ENCODE measurements at regions not wholly inside any gene's neighbourhood (a gene's known extent, or its start where the extent isn't known, plus 50 kb on each side); places are given as distances from the start of the nearest gene placed in this dataset.

- Histone ChIP-seq H3K27ac (ENCODE audit: low read depth, low read length) (no peak overlapping the region), H3K4me1 (ENCODE audit: control insufficient read depth, insufficient read depth, low read length) (no peaks in the 10 kb centered on the region; the same call in 1 of the 2 replicates), H3K27me3 (ENCODE audit: control insufficient read depth, insufficient read depth, low read length) (no peaks in the 10 kb centered on the region), H3K36me3 (ENCODE audit: control insufficient read depth, insufficient read depth, low read length) (no peaks in the 10 kb centered on the region), H3K9me3 (ENCODE audit: control insufficient read depth, insufficient read depth, low read depth, low read length) (no peaks in the 10 kb centered on the region), H3K9ac (ENCODE audit: low read length) (no peak overlapping the region), H3K4me3 (ENCODE audit: low read depth, low read length) (no peak overlapping the region)
Measured at GRCh38 chr12:59076622-59077021, 156.3 kb upstream of the LRIG3 start.

GRCh38 chr12:59075968-59076490, 155.7 kb upstream of the LRIG3 start:
- Histone ChIP-seq H3K36me3 (ENCODE audit: control insufficient read depth, insufficient read depth, low read length) (no peaks in the 10 kb centered on the region), H3K4me3 (ENCODE audit: low read depth, low read length) (no peak overlapping the region), H3K4me1 (ENCODE audit: control insufficient read depth, insufficient read depth, low read length) (no peaks in the 10 kb centered on the region; the same call in 1 of the 2 replicates), H3K9ac (ENCODE audit: low read length) (no peak overlapping the region), H3K9me3 (ENCODE audit: control insufficient read depth, insufficient read depth, low read depth, low read length) (no peaks in the 10 kb centered on the region), H3K27me3 (ENCODE audit: control insufficient read depth, insufficient read depth, low read length) (no peaks in the 10 kb centered on the region), H3K27ac (ENCODE audit: low read depth, low read length) (no peak overlapping the region)

GRCh38 chr12:59075141-59075540, 154.8 kb upstream of the LRIG3 start:
- H3K9ac ChIP-seq (ENCODE audit: low read length): no peak overlapping the region
- H3K9me3 ChIP-seq (ENCODE audit: control insufficient read depth, insufficient read depth, low read depth, low read length): no peaks in the 10 kb centered on the region
- no peaks in the 10 kb centered on the region; the same call in 1 of the 2 replicates for H3K4me1 ChIP-seq (ENCODE audit: control insufficient read depth, insufficient read depth, low read length)
- no peak overlapping the region for H3K4me3 ChIP-seq (ENCODE audit: low read depth, low read length)
- H3K36me3 ChIP-seq (ENCODE audit: control insufficient read depth, insufficient read depth, low read length): no peaks in the 10 kb centered on the region
- H3K27ac ChIP-seq (ENCODE audit: low read depth, low read length): no peak overlapping the region
- H3K27me3 ChIP-seq (ENCODE audit: control insufficient read depth, insufficient read depth, low read length): no peaks in the 10 kb centered on the region

GRCh38 chr12:59070322-59070933, 150.1 kb upstream of the LRIG3 start:
- H3K27me3 ChIP-seq (ENCODE audit: control insufficient read depth, insufficient read depth, low read length): no peaks in the 10 kb centered on the region
- no peak overlapping the region for H3K9ac ChIP-seq (ENCODE audit: low read length)
- no peak overlapping the region for H3K27ac ChIP-seq (ENCODE audit: low read depth, low read length)
- no peaks in the 10 kb centered on the region for H3K9me3 ChIP-seq (ENCODE audit: control insufficient read depth, insufficient read depth, low read depth, low read length)
- H3K4me1 ChIP-seq (ENCODE audit: control insufficient read depth, insufficient read depth, low read length): no peaks in the 10 kb centered on the region
- no peaks in the 10 kb centered on the region for H3K36me3 ChIP-seq (ENCODE audit: control insufficient read depth, insufficient read depth, low read length)
- no peak overlapping the region for H3K4me3 ChIP-seq (ENCODE audit: low read depth, low read length)

GRCh38 chr12:59069516-59069915, 149.2 kb upstream of the LRIG3 start:
- H3K4me3 ChIP-seq (ENCODE audit: low read depth, low read length): no peak overlapping the region
- H3K27me3 ChIP-seq (ENCODE audit: control insufficient read depth, insufficient read depth, low read length): no peaks in the 10 kb centered on the region
- no peaks in the 10 kb centered on the region for H3K36me3 ChIP-seq (ENCODE audit: control insufficient read depth, insufficient read depth, low read length)
- no peak overlapping the region for H3K27ac ChIP-seq (ENCODE audit: low read depth, low read length)
- H3K9me3 ChIP-seq (ENCODE audit: control insufficient read depth, insufficient read depth, low read depth, low read length): no peaks in the 10 kb centered on the region
- no peaks in the 10 kb centered on the region for H3K4me1 ChIP-seq (ENCODE audit: control insufficient read depth, insufficient read depth, low read length)
- no peak overlapping the region for H3K9ac ChIP-seq (ENCODE audit: low read length)

GRCh38 chr12:59068436-59068835, 148.1 kb upstream of the LRIG3 start:
- Histone ChIP-seq H3K27ac (ENCODE audit: low read depth, low read length) (no peak overlapping the region), H3K36me3 (ENCODE audit: control insufficient read depth, insufficient read depth, low read length) (no peaks in the 10 kb centered on the region), H3K27me3 (ENCODE audit: control insufficient read depth, insufficient read depth, low read length) (no peaks in the 10 kb centered on the region), H3K9ac (ENCODE audit: low read length) (no peak overlapping the region), H3K4me3 (ENCODE audit: low read depth, low read length) (no peak overlapping the region), H3K4me1 (ENCODE audit: control insufficient read depth, insufficient read depth, low read length) (no peaks in the 10 kb centered on the region), H3K9me3 (ENCODE audit: control insufficient read depth, insufficient read depth, low read depth, low read length) (no peaks in the 10 kb centered on the region)

DNA sequence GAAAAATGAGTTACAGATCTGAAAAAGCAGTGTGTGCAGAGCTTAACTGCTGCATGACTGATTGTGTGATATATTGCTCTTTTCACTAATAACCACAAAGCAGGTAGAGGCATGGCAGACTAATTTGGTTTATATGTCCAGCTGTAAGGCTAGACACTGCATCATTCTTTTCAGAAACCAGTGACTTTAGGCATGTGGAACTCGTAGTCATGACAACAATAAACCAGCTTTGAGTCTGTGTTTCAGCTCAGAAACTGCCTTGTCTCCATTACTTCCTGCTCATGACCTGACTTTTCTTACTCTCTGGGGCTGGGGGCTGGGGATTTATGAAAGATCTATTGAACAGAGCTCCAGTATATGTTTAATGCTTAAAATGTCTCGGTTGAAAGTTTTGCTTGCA, 146.8 kb upstream of the LRIG3 start:
- H3K27me3 ChIP-seq (ENCODE audit: control insufficient read depth, insufficient read depth, low read length): no peaks in the 10 kb centered on the region
- H3K4me3 ChIP-seq (ENCODE audit: low read depth, low read length): no peak overlapping the region
- H3K4me1 ChIP-seq (ENCODE audit: control insufficient read depth, insufficient read depth, low read length): no peaks in the 10 kb centered on the region
- H3K27ac ChIP-seq (ENCODE audit: low read depth, low read length): no peak overlapping the region
- H3K36me3 ChIP-seq (ENCODE audit: control insufficient read depth, insufficient read depth, low read length): no peaks in the 10 kb centered on the region
- H3K9ac ChIP-seq (ENCODE audit: low read length): no peak overlapping the region
- no peaks in the 10 kb centered on the region for H3K9me3 ChIP-seq (ENCODE audit: control insufficient read depth, insufficient read depth, low read depth, low read length)

DNA sequence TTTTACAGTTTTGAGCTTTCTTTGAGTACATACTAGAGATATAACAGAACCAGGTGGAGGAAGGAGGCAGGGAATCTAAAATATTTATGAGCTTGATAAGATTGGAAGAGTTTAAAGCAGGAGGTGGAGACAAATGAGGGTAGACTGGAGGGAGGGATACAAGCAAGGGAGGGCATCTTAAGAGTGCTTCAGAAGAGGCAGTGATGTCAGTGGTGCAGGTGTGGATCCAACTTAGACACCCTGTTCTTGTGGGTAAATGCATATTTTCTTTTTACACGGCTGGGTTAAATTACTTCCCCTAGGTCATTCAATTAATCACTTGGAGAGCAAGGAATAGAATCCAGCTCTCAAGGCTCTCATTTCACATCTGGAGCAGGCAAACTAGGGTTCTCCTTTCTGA, 146.1 kb upstream of the LRIG3 start:
- Histone ChIP-seq H3K4me1 (ENCODE audit: control insufficient read depth, insufficient read depth, low read length) (no peaks in the 10 kb centered on the region), H3K9me3 (ENCODE audit: control insufficient read depth, insufficient read depth, low read depth, low read length) (no peaks in the 10 kb centered on the region), H3K27ac (ENCODE audit: low read depth, low read length) (no peak overlapping the region), H3K4me3 (ENCODE audit: low read depth, low read length) (no peak overlapping the region), H3K27me3 (ENCODE audit: control insufficient read depth, insufficient read depth, low read length) (no peaks in the 10 kb centered on the region), H3K36me3 (ENCODE audit: control insufficient read depth, insufficient read depth, low read length) (no peaks in the 10 kb centered on the region), H3K9ac (ENCODE audit: low read length) (no peak overlapping the region)

DNA sequence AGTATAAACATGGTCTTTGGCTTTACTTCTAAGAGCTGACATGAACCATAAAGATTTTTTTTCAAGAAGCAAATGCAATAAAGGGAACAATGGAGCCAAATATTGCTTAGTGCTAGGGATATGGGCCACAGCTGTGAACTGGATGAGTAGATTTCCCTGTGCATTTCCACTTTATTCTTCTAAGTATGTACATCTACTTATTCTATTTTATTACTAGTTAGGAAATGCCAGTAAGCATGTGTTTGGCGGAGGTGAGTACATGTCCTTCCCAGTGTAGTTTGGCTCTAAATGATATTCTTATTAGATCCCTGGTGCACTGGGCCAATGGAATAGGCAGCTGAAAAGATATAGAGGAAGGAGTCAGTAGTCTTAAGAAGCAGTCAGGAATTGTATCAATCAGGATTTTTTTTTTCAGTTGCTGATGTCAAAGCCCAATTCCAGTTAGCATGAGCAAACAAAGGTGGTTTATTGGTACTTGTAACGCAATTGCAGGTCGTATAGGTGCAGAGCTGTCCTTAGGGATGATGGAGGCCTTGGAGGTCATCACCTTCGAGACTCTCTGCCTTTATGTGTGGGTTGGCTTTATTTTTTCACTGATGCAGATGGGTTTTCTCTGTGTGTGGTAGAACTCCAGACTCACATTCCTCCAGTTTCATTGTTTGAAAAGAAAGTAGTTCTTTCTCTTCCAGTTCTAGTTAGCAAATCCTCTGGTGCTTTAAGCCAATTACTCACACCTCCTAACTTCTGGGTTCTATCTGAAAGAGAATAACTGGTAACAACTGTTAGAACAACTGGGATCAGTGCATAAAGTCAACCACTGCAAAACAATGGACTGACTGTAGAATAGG, 139.0 kb upstream of the LRIG3 start:
- no peak overlapping the region for H3K4me3 ChIP-seq (ENCODE audit: low read depth, low read length)
- H3K36me3 ChIP-seq (ENCODE audit: control insufficient read depth, insufficient read depth, low read length): no peaks in the 10 kb centered on the region
- H3K9me3 ChIP-seq (ENCODE audit: control insufficient read depth, insufficient read depth, low read depth, low read length): no peaks in the 10 kb centered on the region
- H3K27ac ChIP-seq (ENCODE audit: low read depth, low read length): no peak overlapping the region
- no peaks in the 10 kb centered on the region for H3K27me3 ChIP-seq (ENCODE audit: control insufficient read depth, insufficient read depth, low read length)
- H3K9ac ChIP-seq (ENCODE audit: low read length): no peak overlapping the region
- H3K4me1 ChIP-seq (ENCODE audit: control insufficient read depth, insufficient read depth, low read length): no peaks in the 10 kb centered on the region

DNA sequence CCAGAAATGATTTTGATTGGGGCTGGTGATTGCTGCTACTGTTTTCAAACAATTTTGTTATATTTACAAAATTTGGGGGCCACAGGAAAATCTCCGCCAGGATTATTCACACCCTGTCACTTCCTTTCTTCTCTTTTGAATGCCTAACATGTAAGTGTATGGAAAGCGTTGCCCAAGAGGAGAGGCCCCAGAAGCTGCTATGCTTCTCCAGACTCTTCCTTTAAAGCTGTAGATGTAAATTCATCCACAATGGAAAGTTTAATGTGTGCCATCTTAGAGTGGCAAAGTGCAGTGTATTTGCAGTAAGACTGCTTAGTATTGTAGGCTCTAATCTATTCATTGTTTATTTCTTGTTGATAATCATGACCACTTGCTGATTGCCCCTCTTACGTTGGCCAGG, 136.7 kb upstream of the LRIG3 start:
- H3K4me1 ChIP-seq (ENCODE audit: control insufficient read depth, insufficient read depth, low read length): no peaks in the 10 kb centered on the region
- no peaks in the 10 kb centered on the region for H3K9me3 ChIP-seq (ENCODE audit: control insufficient read depth, insufficient read depth, low read depth, low read length)
- H3K9ac ChIP-seq (ENCODE audit: low read length): no peak overlapping the region
- no peaks in the 10 kb centered on the region for H3K36me3 ChIP-seq (ENCODE audit: control insufficient read depth, insufficient read depth, low read length)
- no peak overlapping the region for H3K27ac ChIP-seq (ENCODE audit: low read depth, low read length)
- H3K4me3 ChIP-seq (ENCODE audit: low read depth, low read length): no peak overlapping the region
- H3K27me3 ChIP-seq (ENCODE audit: control insufficient read depth, insufficient read depth, low read length): no peaks in the 10 kb centered on the region

- H3K4me3 ChIP-seq (ENCODE audit: low read depth, low read length): no peak overlapping the region
- no peaks in the 10 kb centered on the region for H3K9me3 ChIP-seq (ENCODE audit: control insufficient read depth, insufficient read depth, low read depth, low read length)
- H3K4me1 ChIP-seq (ENCODE audit: control insufficient read depth, insufficient read depth, low read length): no peaks in the 10 kb centered on the region
- H3K36me3 ChIP-seq (ENCODE audit: control insufficient read depth, insufficient read depth, low read length): no peaks in the 10 kb centered on the region
- H3K27ac ChIP-seq (ENCODE audit: low read depth, low read length): no peak overlapping the region
- no peak overlapping the region for H3K9ac ChIP-seq (ENCODE audit: low read length)
- no peaks in the 10 kb centered on the region for H3K27me3 ChIP-seq (ENCODE audit: control insufficient read depth, insufficient read depth, low read length)
Measured at GRCh38 chr12:59055204-59055860, 135.0 kb upstream of the LRIG3 start.
